SK-N-SH (cell line): ENCODE measurements at regions not wholly inside any gene's neighbourhood (a gene's known extent, or its start where the extent isn't known, plus 50 kb on each side); places are given as distances from the start of the nearest gene placed in this dataset.

Experiments
- CTCF ChIA-PET: fragments of 300-600, 350-600 bp; formaldehyde crosslinking; extraction: SDS; loops from one replicate; lab custom pipeline; 2021; lab: Yijun Ruan, JAX
- POLR2A ChIA-PET: fragments of 350-600 bp; sonication (Branson Sonifier 250); formaldehyde crosslinking; extraction: SDS; loops from one replicate; lab custom pipeline; 2020; ENCODE audit warnings: antibody characterized with exemption, inconsistent platforms; lab: Yijun Ruan, JAX
- DNase-seq: peaks from one replicate; pipeline ENCODE4 v3.0.0; 2012
- H2AFZ ChIP-seq: fragments of 200-600 bp; sonication (generic); 2 replicates; pipeline ENCODE4 v1.8.1; 2016; ENCODE audit warnings: antibody characterized with exemption, mild to moderate bottlenecking, low read depth
- H3F3A ChIP-seq: fragments of 200-600 bp; sonication (generic); replicated peaks from 2 replicates; pipeline ENCODE3; 2016; ENCODE audit warnings: antibody characterized with exemption, mild to moderate bottlenecking; ENCODE audit not compliant: insufficient read depth
- H3K27ac ChIP-seq, 2 experiments: fragments of 200-500 bp in 1 of 2; fragments of 200-600 bp in 1 of 2; sonication (Bioruptor generic) in 1 of 2; sonication (generic), shearing (Covaris generic) in 1 of 2; 2 replicates each; pipeline versions ENCODE4 v1.5.1 to v1.6.1; 2014 to 2016; ENCODE audit warnings: low read depth in 2 of 2, inconsistent platforms in 1 of 2, low read length in 1 of 2, mild to moderate bottlenecking in 1 of 2, mixed read lengths in 1 of 2
- H3K27me3 ChIP-seq: fragments of 200-600 bp; sonication (generic), shearing (Covaris generic); 2 replicates; pipeline ENCODE4 v1.6.1; 2016; ENCODE audit warnings: mixed run types; ENCODE audit not compliant: insufficient read depth
- H3K36me3 ChIP-seq, 2 experiments: fragments of 200-500 bp in 1 of 2; fragments of 200-600 bp in 1 of 2; sonication (Bioruptor generic) in 1 of 2; sonication (generic) in 1 of 2; replicated peaks in 1 of 2; 2 replicates each; pipeline versions ENCODE3 to v1.5.1; 2014 to 2016; ENCODE audit warnings: low read length in 1 of 2, mild to moderate bottlenecking in 1 of 2; ENCODE audit not compliant: insufficient read depth in 2 of 2, control insufficient read depth in 1 of 2
- H3K4me1 ChIP-seq, 2 experiments: fragments of 200-500 bp in 1 of 2; fragments of 200-600 bp in 1 of 2; sonication (Bioruptor generic) in 1 of 2; sonication (generic), shearing (Covaris generic) in 1 of 2; 2 replicates each; pipeline versions ENCODE4 v1.5.1 to v1.6.1; 2014 to 2016; ENCODE audit warnings: low read depth in 1 of 2, low read length in 1 of 2, mixed run types in 1 of 2; ENCODE audit not compliant: insufficient read depth in 2 of 2, control insufficient read depth in 1 of 2
- H3K4me2 ChIP-seq: fragments of 200-600 bp; sonication (generic), shearing (Covaris generic); 2 replicates; pipeline ENCODE4 v1.6.1; 2017; ENCODE audit warnings: mixed run types
- H3K4me3 ChIP-seq, 2 experiments: fragments of 200-500 bp in 1 of 2; fragments of 200-600 bp in 1 of 2; sonication (Bioruptor generic) in 1 of 2; sonication (generic), shearing (Covaris generic) in 1 of 2; 2 replicates each; pipeline versions ENCODE4 v1.5.1 to v1.8.1; 2014 to 2016; ENCODE audit warnings: low read depth in 2 of 2, inconsistent platforms in 1 of 2, low read length in 1 of 2, mild to moderate bottlenecking in 1 of 2, mixed read lengths in 1 of 2, moderate library complexity in 1 of 2
- H3K79me2 ChIP-seq: fragments of 200-600 bp; sonication (generic); 2 replicates; pipeline ENCODE4 v1.8.1; 2017; ENCODE audit warnings: mild to moderate bottlenecking; ENCODE audit not compliant: insufficient read depth
- H3K9ac ChIP-seq: fragments of 200-600 bp; sonication (generic); 2 replicates; pipeline ENCODE4 v1.6.1; 2017; ENCODE audit warnings: mixed run types
- H3K9me2 ChIP-seq: fragments of 200-600 bp; sonication (generic); 2 replicates; pipeline ENCODE4 v1.6.1; 2017; ENCODE audit warnings: mixed run types
- H3K9me3 ChIP-seq: fragments of 200-600 bp; sonication (generic); 2 replicates; pipeline ENCODE4 v1.6.1; 2017; ENCODE audit warnings: mixed run types, mild to moderate bottlenecking, moderate library complexity
- H4K20me1 ChIP-seq: fragments of 200-600 bp; sonication (generic); 2 replicates; pipeline ENCODE4 v1.6.1; 2017; ENCODE audit warnings: mild to moderate bottlenecking, mixed run types; ENCODE audit not compliant: insufficient read depth
- ELF1 ChIP-seq: IDR thresholded peaks from 2 replicates; pipeline ENCODE4 v1.4.0; 2012
- EZH2phosphoT487 ChIP-seq: fragments of 200-600 bp; sonication (generic); IDR thresholded peaks from 2 replicates; pipeline ENCODE4 v1.6.1; 2017; ENCODE audit warnings: low read depth, mixed run types, mild to moderate bottlenecking, antibody characterized with exemption, moderate library complexity, borderline replicate concordance
- FOSL2 ChIP-seq: IDR thresholded peaks from 2 replicates; pipeline ENCODE4 v1.4.0; 2012; ENCODE audit warnings: low read depth, mild to moderate bottlenecking, moderate library complexity, borderline replicate concordance
- FOXM1 ChIP-seq: IDR thresholded peaks from 2 replicates; pipeline ENCODE4 v1.4.0; 2012; ENCODE audit warnings: low read depth, mild to moderate bottlenecking
- JUND ChIP-seq: IDR thresholded peaks from 2 replicates; pipeline ENCODE4 v1.4.0; 2012
- MXI1 ChIP-seq: IDR thresholded peaks from 2 replicates; pipeline ENCODE4 v1.6.1; 2012; ENCODE audit warnings: mild to moderate bottlenecking, low read depth, low read length, improper control_type of control experiment
- NFIC ChIP-seq: IDR thresholded peaks from 2 replicates; pipeline ENCODE4 v1.4.0; 2012; ENCODE audit warnings: borderline replicate concordance
- NRF1 ChIP-seq: IDR thresholded peaks from 2 replicates; pipeline ENCODE4 v1.6.1; 2012; ENCODE audit warnings: low read depth, mild to moderate bottlenecking, low read length
- POLR2AphosphoS5 ChIP-seq: IDR thresholded peaks from 2 replicates; pipeline ENCODE4 v1.6.1; 2012; ENCODE audit warnings: low read depth, low read length
- RCOR1 ChIP-seq: fragments of 150-350 bp; IDR thresholded peaks from 2 replicates; pipeline ENCODE4 v1.6.1; 2017; ENCODE audit warnings: antibody characterized with exemption, low read length
- RFX5 ChIP-seq: IDR thresholded peaks from 2 replicates; pipeline ENCODE4 v1.6.1; 2012; ENCODE audit warnings: mild to moderate bottlenecking, improper control_type of control experiment, low read length
- RXRA ChIP-seq: IDR thresholded peaks from 2 replicates; pipeline ENCODE4 v1.4.0; 2012; ENCODE audit warnings: low read depth, mild to moderate bottlenecking, borderline replicate concordance
- SIN3A ChIP-seq: IDR thresholded peaks from 2 replicates; pipeline ENCODE4 v1.6.1; 2012; ENCODE audit warnings: low read depth, mild to moderate bottlenecking, low read length, moderate library complexity, borderline replicate concordance
- TAF1 ChIP-seq: IDR thresholded peaks from 2 replicates; pipeline ENCODE4 v1.6.1; 2012; ENCODE audit warnings: low read depth, mild to moderate bottlenecking, low read length, moderate library complexity, borderline replicate concordance
- TCF12 ChIP-seq: IDR thresholded peaks from 2 replicates; pipeline ENCODE4 v1.4.0; 2012
- TEAD4 ChIP-seq: IDR thresholded peaks from 2 replicates; pipeline ENCODE4 v1.4.0; 2012; ENCODE audit warnings: mild to moderate bottlenecking, borderline replicate concordance; ENCODE audit not compliant: insufficient read depth
- ZBTB33 ChIP-seq: IDR thresholded peaks from 2 replicates; pipeline ENCODE4 v1.4.0; 2012; ENCODE audit warnings: low read depth, borderline replicate concordance
- WGBS: methylation state at CpG from one replicate; pipeline ENCODE4 v1.1.6; 2017; ENCODE audit warnings: low lambda C conversion rate; 5-methylcytosine and 5-hydroxymethylcytosine counted together
- TF ChIP-seq, protein P1 (sequence below): IDR thresholded peaks from 2 replicates; pipeline ENCODE4 v1.6.1; 2012; ENCODE audit warnings: mild to moderate bottlenecking, low read depth, low read length, moderate library complexity
- TF ChIP-seq, protein P2 (sequence below): IDR thresholded peaks from 2 replicates; pipeline ENCODE4; 2012

GRCh38 chr12:84131076-84131475 is 781.5 kb downstream of the SLC6A15 start (continued):
- TF ChIP-seq TAF1, result no peak
- TF ChIP-seq JUND, result peak; percentile 81
- TF ChIP-seq, all 33 proteins: peak for 10

DNA sequence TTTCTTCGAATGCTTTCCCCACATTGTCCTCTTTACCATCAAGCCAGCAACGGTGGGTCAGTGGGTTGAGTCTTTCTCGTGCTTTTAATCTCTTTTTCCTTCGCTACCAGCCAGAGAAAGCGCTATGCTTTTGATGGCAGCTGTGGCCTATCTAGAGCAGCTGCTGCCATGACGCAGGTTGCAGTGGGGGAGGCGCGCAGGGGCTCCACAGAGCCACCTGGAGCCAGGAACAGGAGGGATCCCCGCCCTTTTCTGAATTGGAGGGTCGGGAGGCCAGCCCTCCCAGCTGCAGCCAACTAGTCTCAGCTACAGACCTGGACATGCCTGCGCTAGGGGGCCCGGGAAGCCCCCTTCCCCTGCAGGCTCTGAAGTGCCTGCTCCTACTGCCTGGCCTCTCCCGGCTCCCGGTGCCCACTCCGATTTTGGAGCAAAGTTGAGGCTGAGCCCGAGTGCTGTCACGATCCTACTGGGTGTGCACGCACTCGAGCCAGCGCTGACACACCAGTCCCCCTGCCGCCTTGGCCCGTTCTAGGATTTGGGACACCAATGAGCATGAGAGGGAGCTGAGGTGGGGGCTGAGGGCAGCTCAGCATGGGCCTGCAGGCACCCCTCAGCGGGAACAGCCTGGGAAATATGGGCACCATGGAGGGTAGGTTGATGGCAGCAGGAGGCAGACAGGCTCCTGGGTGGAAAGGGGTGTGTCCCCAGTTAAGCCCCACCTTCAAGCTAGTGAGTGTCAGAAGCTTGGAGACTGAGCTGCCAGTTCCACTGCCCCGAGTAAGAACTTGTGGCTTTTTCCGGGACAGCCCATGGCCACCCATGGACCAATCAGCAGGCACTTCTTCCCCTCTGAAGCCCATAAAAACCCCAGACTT is 784.2 kb downstream of the SLC6A15 start:
- Histone ChIP-seq H3K4me2 (no peak overlapping the region), H3K9ac (no peak overlapping the region), H3K27ac (no peak overlapping the region), H3K4me3 (no peak overlapping the region), H3K79me2 (no peaks in the 10 kb centered on the region), H3K27me3 (no peaks in the 10 kb centered on the region), H3K9me3 (no peaks in the 10 kb centered on the region), H3K4me1 (peaks cover 0 to 9% of the 10 kb centered on the region in 2 experiments; a peak in 3 of 4 replicates), H3K36me3 (no peaks in the 10 kb centered on the region), H3K9me2 (no peaks in the 10 kb centered on the region), H2AFZ (no peak overlapping the region), H3F3A (peaks cover 11% of the 10 kb centered on the region), H4K20me1 (no peaks in the 10 kb centered on the region)
- CTCF ChIA-PET, result interaction anchor here (1.0 kb wide), 1 partner anchor 9 kb away, joined by 4 read pairs; no protein-coding TSS in a partner anchor
- WGBS, result 85% methylated on average over 12 of the region's 25 CpGs
- DNase-seq, result no peak
- no peak for TF ChIP-seq FOSL2
- no peak for TF ChIP-seq TCF12
- no peak for TF ChIP-seq SIN3A
- no peak for TF ChIP-seq NFIC
- no peak for TF ChIP-seq EZH2phosphoT487
- TF ChIP-seq TEAD4, result no peak
- TF ChIP-seq NRF1, result no peak
- no peak for TF ChIP-seq ZBTB33
- no peak for TF ChIP-seq ELF1
- no peak for TF ChIP-seq TAF1
- TF ChIP-seq RXRA, result no peak
- POLR2A ChIA-PET, result no interaction called here

DNA sequence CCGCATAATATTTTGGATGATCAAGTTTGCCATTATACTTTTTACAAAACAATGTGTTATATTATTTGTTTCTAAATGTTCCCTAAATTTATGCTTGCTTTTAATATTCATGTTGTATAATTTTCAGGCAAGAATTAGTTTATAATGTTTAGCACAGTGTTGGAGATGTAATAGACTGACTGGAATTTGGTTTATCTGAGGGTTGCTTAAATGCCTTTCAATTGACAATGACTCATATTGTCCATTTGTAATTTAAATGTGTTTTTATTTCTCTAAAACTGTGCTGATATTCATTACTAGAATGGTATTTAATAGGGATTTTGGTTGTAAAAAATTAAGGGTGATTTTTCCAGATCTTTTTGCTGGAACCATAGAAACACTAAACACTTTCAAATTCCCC is 788.4 kb downstream of the SLC6A15 start:
- H3K9ac ChIP-seq, result no peak overlapping the region
- no peaks in the 10 kb centered on the region for H4K20me1 ChIP-seq
- H3K27ac ChIP-seq, result no peak overlapping the region
- H3K79me2 ChIP-seq, result no peaks in the 10 kb centered on the region
- no peak overlapping the region for H3K4me2 ChIP-seq
- whole genome bisulfite sequencing, result 98% methylated on average over 1 of the region's 1 CpG
- ChIA-PET CTCF (no interaction called here), POLR2A (no interaction called here)
- H3K27me3 ChIP-seq, result no peaks in the 10 kb centered on the region
- no peak for DNase-seq
- H2AFZ ChIP-seq, result no peak overlapping the region
- no peak overlapping the region for H3K4me3 ChIP-seq
- H3K36me3 ChIP-seq, result peaks cover 0 to 2% of the 10 kb centered on the region in 2 experiments
- no peaks in the 10 kb centered on the region for H3F3A ChIP-seq
- H3K4me1 ChIP-seq, result no peaks in the 10 kb centered on the region
- no peak for TF ChIP-seq MXI1
- TF ChIP-seq, protein P1, sequence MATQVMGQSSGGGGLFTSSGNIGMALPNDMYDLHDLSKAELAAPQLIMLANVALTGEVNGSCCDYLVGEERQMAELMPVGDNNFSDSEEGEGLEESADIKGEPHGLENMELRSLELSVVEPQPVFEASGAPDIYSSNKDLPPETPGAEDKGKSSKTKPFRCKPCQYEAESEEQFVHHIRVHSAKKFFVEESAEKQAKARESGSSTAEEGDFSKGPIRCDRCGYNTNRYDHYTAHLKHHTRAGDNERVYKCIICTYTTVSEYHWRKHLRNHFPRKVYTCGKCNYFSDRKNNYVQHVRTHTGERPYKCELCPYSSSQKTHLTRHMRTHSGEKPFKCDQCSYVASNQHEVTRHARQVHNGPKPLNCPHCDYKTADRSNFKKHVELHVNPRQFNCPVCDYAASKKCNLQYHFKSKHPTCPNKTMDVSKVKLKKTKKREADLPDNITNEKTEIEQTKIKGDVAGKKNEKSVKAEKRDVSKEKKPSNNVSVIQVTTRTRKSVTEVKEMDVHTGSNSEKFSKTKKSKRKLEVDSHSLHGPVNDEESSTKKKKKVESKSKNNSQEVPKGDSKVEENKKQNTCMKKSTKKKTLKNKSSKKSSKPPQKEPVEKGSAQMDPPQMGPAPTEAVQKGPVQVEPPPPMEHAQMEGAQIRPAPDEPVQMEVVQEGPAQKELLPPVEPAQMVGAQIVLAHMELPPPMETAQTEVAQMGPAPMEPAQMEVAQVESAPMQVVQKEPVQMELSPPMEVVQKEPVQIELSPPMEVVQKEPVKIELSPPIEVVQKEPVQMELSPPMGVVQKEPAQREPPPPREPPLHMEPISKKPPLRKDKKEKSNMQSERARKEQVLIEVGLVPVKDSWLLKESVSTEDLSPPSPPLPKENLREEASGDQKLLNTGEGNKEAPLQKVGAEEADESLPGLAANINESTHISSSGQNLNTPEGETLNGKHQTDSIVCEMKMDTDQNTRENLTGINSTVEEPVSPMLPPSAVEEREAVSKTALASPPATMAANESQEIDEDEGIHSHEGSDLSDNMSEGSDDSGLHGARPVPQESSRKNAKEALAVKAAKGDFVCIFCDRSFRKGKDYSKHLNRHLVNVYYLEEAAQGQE, result no peak
- no peak for TF ChIP-seq RFX5
- no peak for TF ChIP-seq POLR2AphosphoS5
- no peak for TF ChIP-seq FOXM1
- no peak for TF ChIP-seq RCOR1
- TF ChIP-seq, protein P2, sequence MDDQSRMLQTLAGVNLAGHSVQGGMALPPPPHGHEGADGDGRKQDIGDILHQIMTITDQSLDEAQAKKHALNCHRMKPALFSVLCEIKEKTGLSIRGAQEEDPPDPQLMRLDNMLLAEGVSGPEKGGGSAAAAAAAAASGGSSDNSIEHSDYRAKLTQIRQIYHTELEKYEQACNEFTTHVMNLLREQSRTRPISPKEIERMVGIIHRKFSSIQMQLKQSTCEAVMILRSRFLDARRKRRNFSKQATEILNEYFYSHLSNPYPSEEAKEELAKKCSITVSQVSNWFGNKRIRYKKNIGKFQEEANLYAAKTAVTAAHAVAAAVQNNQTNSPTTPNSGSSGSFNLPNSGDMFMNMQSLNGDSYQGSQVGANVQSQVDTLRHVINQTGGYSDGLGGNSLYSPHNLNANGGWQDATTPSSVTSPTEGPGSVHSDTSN, result no peak
- no peaks in the 10 kb centered on the region; the same call in 1 of the 2 replicates for H3K9me3 ChIP-seq
- no peaks in the 10 kb centered on the region for H3K9me2 ChIP-seq
